GM19239 (cell line): ENCODE measurements at regions not wholly inside any gene's neighbourhood (a gene's known extent, or its start where the extent isn't known, plus 50 kb on each side); places are given as distances from the start of the nearest gene placed in this dataset.
"Not testable (repeated sequence)": the region's sequence is repeated elsewhere in the genome, so short reads cannot be mapped to it uniquely, and the experiment has no call there.

Source experiments
- DNase-seq: peaks from one replicate; pipeline ENCODE4 v3.0.0; 2011; ENCODE audit warnings: low spot score; ENCODE audit not compliant: insufficient read length
- FAIRE-seq: peaks from 2 replicates; lab custom pipeline; 2011; peaks lifted over from hg19 to GRCh38; lab: Jason Lieb, UNC

DNA sequence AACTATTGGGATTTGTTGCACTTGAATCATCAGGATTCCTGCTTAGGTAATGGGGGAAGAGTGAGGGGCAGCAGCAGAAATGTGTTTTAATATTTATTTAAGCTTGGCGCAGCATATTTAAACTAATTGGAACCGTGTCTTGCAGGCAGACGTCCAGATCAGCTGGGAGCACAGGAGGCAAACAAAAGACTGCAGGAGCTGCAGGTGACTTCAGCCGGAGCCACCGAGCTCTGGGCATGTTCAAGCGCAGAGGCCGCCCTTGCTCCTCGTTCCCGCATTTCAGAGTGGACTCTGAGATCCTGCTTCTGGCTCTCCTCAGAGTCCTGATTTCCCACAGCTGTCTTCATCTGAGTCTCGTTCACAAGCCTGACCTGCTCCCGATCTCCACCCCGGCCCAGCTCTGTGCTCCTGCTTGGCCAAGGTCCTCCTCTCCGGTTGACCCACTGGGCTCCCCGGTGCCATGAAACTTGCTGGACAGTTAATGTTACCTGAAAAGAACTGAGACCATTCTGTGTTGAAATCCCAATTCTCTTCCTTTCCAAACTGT is 475.5 kb downstream of the SOX11 start:
- no peak for DNase-seq
- no peak for FAIRE-seq

DNA sequence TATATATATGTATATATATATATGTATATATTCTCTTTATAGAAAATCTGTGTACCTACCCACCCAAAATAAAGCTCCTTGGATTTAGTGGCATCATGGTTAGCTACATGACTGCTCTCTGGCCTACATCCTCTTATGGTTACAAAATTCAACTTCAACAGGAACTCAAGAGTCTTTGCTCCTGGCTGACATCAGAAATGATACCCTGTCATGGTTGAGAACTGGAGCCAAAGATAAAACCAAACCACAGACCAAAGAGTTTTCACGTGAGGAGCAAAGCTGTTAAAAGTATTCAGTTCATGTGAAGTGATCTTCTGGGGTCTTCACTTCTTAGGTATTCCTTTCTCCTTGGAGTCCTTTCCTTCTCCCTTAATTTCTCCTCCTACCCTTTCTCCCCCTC is 476.3 kb downstream of the SOX11 start:
- no peak for DNase-seq
- FAIRE-seq: no peak

DNA sequence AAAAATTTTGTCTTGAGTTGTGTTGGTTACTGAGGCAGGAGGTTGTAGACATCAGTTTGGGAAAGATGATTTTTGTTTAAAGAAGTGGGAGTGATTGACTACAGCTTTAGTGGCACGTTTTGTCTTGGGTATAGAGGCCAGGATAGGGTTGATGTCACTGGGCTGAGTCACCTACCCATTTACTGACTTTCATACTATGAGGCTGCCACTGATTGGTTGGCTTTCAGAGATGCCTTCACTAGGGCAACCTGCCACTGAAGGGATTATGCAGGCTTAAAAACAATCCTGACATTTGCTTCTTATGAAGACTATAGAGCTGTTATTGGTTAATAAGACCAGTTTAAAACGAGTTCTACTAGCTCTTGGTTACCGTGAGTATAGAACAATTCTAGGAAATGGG is 479.1 kb downstream of the SOX11 start:
- DNase-seq (no peak), FAIRE-seq (no peak)

DNA sequence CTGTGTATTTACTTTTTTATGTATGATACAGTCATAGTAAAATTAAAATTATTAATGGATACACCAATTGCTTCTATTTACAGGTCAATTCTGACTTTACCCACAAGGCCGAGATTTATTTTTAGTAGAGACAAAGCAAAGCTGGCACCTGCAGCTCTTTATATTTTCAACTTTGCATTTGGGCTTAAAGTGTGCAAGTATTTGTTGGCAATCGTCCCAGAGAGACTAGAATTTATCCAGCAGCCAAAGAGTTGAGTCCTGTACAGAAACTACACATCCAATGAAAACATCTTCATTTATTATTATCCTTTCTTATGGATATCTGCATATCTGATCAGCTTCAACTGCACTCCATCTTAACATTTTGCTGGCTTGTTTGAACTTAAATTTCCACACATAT is 485.6 kb downstream of the SOX11 start:
- no peak for DNase-seq

DNA sequence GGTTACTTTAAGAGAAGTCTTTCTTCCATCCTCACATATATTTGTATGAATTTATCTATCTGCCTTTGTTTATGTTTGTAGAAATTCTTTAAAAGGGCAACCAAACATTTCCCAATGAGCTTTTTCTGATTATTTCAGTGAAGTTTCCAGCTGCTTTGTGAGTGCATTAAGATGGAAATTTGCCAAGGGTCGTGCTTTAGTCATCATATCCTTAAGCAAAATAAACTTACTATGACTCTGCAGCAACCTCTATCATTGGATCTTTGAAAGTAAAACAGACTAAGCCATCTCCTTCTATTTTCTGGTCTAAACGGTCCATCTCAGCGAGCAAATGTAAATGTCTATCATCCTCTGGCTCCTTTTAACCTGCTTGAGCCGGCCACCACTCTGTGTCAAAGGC is 489.3 kb downstream of the SOX11 start:
- FAIRE-seq (no peak), DNase-seq (no peak)

More for the DNA sequence above, 485.6 kb downstream of the SOX11 start:
- no peak for FAIRE-seq

DNA sequence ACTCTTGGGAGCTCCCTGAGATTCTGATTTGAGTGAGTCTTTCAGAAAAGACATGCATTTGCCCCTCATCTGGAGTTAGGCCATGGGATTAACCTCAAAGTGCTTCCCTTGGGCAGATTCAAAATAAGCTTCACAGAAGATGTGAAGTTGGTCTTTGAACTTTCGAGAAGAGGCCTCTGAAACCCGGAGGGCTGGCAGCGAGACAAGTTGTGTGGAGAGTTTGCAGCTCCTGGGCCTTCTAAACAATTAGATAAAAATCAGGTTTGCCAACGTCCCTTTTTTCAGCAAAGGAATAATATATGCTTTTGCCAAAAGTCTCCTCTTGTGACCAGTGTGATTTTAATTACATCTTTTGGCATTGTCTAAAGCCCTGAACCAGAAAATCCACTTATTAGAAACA is 489.7 kb downstream of the SOX11 start:
- DNase-seq (no peak), FAIRE-seq (no peak)

DNA sequence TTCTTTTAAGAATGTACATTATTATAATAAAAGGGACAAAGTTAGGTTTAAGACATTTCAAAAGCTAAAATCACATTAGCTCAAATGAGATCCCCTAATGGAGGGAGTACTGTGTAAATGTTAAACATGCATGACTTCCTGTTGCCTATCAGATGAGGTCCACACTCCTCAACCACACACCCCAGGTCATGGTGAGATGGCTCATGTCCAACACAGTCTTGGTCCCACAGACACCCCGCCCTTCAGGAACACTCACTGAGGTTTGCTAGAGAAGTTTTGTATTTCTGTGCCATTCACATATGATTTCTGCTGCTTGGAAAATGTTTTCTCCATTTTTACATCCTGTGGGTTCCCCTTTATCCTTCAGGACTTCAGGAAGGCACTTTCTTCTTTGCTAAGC is 491.0 kb downstream of the SOX11 start:
- DNase-seq: no peak
- FAIRE-seq: no peak

DNA sequence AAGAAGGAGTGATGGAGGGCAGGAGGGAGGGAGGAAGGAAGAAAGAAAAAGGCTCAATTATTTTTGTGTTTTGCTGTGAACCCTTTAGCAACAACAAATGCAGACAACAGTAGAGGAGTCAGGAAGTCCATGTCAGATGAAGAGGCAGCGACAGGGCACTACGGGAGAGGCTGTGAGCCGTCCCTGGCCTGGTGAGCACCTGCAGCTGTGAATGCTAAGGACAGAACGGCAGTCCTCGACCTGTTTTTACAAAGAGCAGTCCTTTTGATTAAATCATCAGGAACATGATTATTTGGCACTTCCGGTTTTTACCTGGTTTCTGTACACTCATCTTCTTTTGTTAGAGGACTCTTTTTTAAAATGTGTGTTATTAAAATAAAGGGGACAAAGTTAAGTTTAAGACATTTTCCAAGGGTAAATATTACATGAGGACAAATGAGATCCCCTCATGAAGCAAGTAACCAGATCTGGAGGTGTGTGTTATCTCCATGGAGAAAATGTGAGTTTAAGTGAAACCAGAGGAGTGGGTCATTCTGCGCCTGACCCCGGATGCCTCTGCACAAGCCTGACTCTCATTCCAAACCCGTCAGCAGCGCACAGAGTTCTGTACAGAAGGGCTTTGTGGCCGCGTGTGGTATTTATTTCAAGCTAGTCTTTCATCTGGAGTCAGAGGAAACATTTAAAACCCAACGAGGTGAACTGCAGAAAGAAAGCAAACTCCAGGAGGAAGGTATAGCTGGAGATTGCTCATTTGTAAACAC is 492.5 kb downstream of the SOX11 start:
- DNase-seq (no peak), FAIRE-seq (no peak)

DNA sequence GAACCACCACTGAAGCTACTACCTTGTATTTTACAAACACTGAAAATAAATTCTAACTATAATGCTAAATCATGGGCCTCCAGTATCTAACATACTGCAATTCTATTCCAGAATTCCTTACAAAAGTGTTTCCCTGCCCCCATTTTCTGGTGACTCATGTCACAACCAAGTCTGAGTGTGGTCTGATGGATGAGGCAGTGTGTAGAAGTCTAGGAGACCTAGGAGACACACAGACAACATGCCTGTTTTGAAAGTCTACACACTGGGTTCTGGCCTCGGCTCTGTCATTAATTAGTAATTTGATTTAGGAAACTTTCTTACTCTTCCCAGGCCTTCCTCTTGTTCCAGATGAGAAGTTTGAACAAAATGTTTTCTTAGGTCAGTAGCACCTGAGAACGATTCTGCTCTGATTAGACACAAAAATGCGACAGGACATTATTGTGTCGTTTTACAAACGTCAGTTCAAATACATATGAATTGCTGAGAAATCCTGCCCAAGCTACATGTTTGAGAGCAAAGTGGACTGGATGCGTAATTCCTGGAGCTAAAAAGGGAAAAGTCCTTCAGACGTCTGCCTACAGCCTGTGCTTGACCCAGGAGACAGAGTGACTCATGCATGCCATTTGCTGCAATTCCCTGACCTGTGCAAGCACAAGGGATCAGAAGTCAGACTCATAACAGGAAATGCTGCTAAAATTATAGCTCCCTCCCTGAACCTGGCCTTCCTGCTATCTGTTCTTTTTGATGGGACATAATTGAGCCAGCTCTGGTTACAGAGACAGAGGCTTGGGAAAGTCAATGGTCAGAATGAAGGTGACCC is 494.4 kb downstream of the SOX11 start:
- FAIRE-seq: no peak
- no peak for DNase-seq

DNA sequence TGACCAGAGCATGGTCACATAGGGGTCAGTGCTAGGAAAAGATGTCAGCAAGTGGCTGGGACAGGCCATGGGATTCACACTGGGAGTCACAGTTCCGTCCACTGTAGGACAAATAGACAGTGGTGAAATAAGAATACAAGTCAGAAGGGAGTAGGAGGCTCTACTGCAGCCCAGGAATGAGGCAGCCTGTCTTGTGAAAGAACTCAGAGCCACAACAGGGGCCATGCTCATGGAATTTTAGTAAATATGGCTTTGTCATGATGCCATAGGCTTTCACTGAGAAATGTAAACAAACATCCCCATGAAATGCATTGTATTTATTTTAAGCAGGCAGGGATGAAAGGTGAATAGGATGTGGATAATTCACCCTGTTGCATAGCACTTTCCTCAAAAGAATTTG is 504.3 kb downstream of the SOX11 start:
- no peak for FAIRE-seq
- DNase-seq: no peak

DNA sequence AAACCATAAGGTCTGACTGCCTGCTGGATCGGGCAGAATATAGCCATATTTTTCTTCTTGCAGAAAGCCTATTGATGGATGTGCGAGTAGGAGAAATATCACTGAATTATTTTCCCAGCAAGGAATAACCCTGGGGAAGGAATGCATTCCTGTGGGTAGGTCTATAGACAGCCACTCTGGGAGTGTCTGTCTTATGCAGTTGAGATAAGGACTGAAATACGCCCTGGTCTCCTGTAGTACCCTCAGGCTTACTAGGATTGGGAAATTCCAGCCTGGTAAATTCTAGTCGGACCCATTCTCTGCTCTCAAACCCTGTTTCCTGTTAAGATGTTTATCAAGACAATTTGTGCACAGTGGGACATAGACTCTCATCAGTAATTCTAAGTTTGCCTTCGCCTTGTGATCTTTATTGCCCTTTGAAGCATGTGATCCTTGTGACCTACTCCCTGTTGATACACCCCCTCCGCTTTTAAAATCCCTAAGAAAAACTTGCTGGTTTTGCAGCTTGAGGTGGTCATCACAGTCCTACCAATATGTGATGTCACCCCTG is 506.3 kb downstream of the SOX11 start:
- not testable (repeated sequence) for FAIRE-seq

DNA sequence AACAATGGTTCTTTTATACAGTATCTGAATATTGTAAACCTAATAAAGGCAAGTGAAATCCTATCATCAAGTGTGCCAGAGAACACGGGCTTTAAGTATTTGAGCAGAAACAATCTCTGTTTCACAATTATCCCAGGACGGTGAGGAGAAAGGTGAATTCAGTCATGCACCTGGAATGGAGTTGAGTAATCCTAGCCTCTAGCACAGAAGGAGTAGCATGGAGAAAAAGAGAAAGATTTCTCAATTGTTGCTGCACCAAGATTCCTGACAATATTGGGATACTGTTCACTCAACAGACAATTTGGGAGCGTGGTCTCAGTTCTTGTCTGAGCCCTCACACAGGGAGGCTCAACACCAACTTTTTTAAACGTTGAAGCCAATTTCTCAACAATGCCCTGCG is 510.6 kb downstream of the SOX11 start:
- FAIRE-seq: no peak

More for the DNA sequence above, 506.3 kb downstream of the SOX11 start:
- DNase-seq: not testable (repeated sequence)

DNA sequence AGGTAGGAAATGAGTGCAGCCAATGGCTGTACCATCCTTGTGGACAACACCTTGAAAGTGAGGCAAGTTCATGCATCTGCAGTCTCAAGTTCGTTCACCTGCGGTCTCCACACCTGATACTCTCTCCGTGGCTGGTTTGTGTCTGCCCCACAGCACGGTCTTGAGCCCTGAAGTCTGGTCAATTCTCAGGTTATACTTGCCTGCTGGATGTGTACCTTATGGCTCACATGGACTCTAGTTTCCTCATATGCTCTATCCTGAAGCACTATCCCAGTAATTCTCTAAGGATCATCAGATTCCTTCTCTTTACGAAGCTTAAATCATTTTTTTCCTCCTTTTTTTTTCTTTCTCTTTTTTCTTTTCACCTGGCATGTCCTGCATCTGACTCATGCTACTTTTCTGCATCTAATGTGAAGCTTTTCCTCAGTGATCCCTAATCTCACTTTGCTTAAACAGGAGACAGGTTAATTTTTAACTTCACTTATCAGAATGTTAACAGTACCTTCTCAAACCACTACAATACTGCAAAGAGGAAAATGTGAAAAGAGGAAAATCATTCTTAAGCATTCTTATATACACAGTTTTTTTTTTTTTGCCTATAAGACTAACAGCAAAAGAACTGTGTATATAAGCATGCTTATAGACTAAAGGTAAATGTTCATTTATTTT is 511.2 kb downstream of the SOX11 start:
- no peak for DNase-seq
- no peak for FAIRE-seq

More for the DNA sequence above, 510.6 kb downstream of the SOX11 start:
- DNase-seq: no peak

DNA sequence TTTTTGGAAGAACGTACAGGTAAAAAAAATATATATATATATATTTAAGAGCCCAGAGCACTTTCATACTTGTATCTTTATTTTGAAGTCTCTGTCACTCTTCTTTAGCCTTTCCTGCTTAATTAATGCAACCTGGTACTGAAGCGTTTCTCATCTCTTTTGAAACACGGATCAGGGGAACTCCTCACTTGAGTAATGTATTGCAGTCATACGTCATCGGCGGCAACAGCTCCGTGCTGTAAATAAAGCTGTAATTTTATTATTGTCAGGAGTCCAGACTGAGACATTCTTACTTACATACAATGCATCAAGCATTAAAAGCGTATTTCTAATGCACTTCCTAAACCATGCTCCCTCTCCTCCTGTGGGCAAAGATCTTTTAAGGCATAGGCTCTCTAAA is 514.7 kb downstream of the SOX11 start:
- DNase-seq (no peak), FAIRE-seq (no peak)

DNA sequence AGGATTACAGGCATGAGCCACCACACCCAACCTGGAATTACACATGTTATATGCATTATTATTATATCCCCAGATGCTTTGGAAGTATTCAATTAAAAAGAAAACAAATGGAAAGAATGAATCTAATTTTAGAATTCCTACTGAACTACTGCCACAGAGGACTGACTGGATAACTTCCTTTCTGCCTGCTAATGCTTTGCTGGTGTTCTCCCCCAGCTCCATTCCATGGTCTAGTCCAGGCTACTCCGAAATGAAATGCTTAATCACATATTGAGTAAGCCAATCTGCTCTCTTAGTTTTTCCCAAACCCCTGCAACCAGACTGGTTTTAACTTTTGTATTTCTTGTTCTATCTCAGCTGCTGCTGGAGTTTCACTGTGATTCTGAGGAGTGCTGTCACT is 519.1 kb downstream of the SOX11 start:
- FAIRE-seq (no peak), DNase-seq (no peak)

DNA sequence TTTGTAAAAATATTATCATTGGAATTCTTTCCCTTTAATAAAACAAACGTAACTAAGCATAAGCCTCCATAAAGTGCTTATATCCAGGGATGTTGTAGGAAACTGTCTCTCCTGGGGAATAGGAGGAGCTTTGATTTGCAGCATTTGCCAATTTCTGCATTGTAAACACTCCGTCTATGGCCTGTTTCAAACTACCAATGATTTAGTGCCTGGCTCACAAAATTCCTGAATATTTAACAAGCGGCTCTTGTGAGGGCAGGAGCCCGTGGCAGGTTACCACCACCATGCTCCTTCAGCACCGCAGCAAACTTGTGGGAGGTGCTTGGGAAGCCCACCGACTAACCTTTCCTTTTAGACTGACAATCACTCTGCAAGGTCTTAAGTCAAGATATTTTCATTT is 520.3 kb downstream of the SOX11 start:
- FAIRE-seq: no peak

DNA sequence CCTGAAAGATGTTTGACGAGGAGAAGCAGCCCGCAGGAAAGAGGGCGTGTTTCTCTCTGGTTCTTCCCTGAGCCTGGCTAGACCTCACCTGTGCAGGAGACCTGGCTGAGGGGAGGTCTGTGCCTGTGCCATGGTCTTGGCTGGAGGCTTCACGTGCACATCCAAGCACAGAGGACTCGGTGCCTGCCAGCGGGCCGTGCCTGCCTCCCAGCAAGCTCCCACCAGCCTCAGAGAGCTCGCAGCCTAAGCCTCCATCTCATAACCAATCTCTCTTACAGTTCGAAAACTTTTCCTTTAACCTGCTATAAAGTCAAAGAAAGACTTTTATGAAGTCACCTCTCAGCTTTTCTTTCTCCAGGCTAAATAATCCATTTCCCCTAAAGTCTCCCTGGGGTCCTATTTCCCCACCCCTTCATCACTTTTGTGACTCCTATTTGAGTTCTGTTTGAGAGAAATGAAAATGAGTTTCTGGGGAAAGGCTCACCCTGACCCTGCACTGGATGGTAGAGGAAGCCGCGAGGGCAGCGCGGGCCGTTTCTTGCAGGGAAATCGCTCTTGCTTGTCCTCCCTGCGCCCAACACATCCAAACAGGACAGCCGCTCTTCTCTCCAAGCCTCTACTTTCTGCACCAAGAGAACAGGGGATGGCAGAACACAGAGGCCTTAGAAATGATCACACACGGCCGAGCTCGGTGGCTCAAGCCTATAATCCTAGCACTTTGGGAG is 521.0 kb downstream of the SOX11 start:
- FAIRE-seq (no peak), DNase-seq (no peak)

More for the DNA sequence above, 520.3 kb downstream of the SOX11 start:
- no peak for DNase-seq

DNA sequence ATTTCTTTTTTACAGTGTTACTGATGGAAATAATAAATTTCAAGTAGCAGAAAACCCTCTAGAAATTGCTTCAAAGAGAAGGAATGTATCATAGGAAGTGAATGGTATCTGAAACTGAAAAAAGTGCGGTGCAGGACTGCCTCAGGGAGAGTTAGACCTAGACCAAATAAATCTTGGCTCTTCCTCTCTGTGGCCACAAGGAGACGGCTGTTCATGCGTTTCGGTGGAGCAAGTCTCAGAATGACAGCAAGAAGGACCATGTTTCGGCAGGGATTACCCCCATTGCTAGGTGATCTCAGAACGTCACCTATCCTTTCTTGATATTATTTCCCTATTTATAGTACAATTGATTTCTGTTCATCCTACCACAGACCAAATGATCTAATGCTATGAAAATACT is 522.3 kb downstream of the SOX11 start:
- no peak for DNase-seq
- FAIRE-seq: no peak

DNA sequence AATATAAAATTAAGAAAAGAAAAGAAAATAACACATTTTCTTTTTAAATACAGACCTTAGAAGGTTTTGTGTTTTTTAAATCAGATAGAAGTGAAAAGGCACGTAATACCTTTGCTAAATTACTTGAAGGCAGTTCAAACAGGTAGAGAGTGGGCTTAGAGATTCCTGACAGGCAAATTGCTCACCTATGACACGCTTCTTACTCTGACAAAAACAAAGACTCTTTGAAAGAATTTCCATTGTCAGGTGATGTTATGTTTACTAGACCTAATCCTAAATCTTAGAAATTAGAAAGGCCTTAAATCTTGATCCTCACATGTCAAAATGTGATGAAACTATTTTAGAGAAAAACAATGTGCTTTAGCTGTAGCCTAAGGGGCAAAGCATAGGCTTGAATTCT is 522.9 kb downstream of the SOX11 start:
- FAIRE-seq: no peak
- DNase-seq: no peak

DNA sequence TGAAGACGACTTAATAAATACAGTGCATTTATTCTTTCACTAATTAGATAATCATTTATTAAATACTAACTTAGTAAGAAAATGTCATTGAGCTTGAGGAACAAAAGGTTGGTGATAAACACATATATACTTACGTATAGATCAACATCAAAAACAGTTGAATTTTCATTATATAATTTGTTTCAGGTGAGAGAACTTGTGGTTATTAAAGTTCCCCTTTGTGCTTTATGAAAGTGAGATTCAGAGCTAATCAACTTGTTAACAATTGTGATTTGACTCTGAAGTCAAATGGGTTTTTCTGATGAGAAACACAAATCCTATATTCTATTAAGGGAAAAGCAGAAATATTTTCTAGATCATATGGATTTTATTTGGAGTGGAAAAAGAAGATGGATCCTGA is 524.0 kb downstream of the SOX11 start:
- FAIRE-seq: no peak
- no peak for DNase-seq
